PC-9 (cell line): ENCODE measurements at regions not wholly inside any gene's neighbourhood (a gene's known extent, or its start where the extent isn't known, plus 50 kb on each side); places are given as distances from the start of the nearest gene placed in this dataset.

Experiments used
- EZH2 ChIP-seq: fragments of 200-600 bp; sonication (generic); IDR thresholded peaks from 2 replicates; pipeline ENCODE4 v1.8.0; 2017; ENCODE audit warnings: antibody characterized with exemption, low read depth
- TF ChIP-seq, protein P1 (sequence below): fragments of 200-600 bp; sonication (generic); conservative IDR thresholded peaks from 2 replicates; pipeline ENCODE4 v1.6.1; 2017; ENCODE audit warnings: mixed run types, antibody characterized with exemption, mild to moderate bottlenecking, moderate library complexity

GRCh38 chr13:64697226-64697625 lies 2532.9 kb downstream of the PCDH9 start:
- TF ChIP-seq, protein P1, sequence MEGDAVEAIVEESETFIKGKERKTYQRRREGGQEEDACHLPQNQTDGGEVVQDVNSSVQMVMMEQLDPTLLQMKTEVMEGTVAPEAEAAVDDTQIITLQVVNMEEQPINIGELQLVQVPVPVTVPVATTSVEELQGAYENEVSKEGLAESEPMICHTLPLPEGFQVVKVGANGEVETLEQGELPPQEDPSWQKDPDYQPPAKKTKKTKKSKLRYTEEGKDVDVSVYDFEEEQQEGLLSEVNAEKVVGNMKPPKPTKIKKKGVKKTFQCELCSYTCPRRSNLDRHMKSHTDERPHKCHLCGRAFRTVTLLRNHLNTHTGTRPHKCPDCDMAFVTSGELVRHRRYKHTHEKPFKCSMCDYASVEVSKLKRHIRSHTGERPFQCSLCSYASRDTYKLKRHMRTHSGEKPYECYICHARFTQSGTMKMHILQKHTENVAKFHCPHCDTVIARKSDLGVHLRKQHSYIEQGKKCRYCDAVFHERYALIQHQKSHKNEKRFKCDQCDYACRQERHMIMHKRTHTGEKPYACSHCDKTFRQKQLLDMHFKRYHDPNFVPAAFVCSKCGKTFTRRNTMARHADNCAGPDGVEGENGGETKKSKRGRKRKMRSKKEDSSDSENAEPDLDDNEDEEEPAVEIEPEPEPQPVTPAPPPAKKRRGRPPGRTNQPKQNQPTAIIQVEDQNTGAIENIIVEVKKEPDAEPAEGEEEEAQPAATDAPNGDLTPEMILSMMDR: no peak
- no peak for TF ChIP-seq EZH2
